Adrenal gland (tissue), 5 donors: ENCODE measurements at regions not wholly inside any gene's neighbourhood (a gene's known extent, or its start where the extent isn't known, plus 50 kb on each side); places are given as distances from the start of the nearest gene placed in this dataset.

Source experiments
- CTCF ChIP-seq, 6 experiments: fragments of 450-650 bp in 4 of 6; fragments of 200-600 bp in 2 of 6; sonication (generic) in 1 of 6; IDR thresholded peaks; 1 replicate in 5 of 6; 2 replicates in 1 of 6; pipeline versions ENCODE4 v1.5.1 to v1.8.0; 2016 to 2021; ENCODE audit warnings: antibody characterized with exemption in 6 of 6, mild to moderate bottlenecking in 2 of 6, moderate library complexity in 1 of 6
- POLR2A ChIP-seq, 2 donors: fragments of 450-650 bp; IDR thresholded peaks; one replicate each; pipeline ENCODE4 v1.6.1; 2017; ENCODE audit warnings: antibody characterized with exemption in 2 of 2, mild to moderate bottlenecking in 2 of 2, moderate library complexity in 1 of 2
- donor health status: DM: no; HTN: no; CAD: no.

GRCh38 chr4:95982516-95982915 lies 142.6 kb downstream of the PDHA2 start:
- no peak for TF ChIP-seq CTCF (IDR thresholded peaks at IDR 0.05)
- TF ChIP-seq POLR2A (IDR thresholded peaks at IDR 0.05): no peak
